Uterus (tissue), 2 donors: ENCODE measurements at regions not wholly inside any gene's neighbourhood (a gene's known extent, or its start where the extent isn't known, plus 50 kb on each side); places are given as distances from the start of the nearest gene placed in this dataset.

ENCODE experiments used
- POLR2A ChIP-seq, 2 donors: fragments of 450-650 bp; IDR thresholded peaks; one replicate each; pipeline ENCODE4 v1.6.1; 2016; ENCODE audit warnings: antibody characterized with exemption in 2 of 2, mild to moderate bottlenecking in 1 of 2, moderate library complexity in 1 of 2
- TF ChIP-seq, protein P1 (sequence below), 4 experiments: fragments of 200-600 bp in 2 of 4; fragments of 450-650 bp in 2 of 4; sonication (generic) in 2 of 4; IDR thresholded peaks; one replicate each; pipeline ENCODE4 v1.5.1; 2016 to 2019; ENCODE audit warnings: antibody characterized with exemption in 4 of 4, mild to moderate bottlenecking in 2 of 4, moderate library complexity in 1 of 4

DNA sequence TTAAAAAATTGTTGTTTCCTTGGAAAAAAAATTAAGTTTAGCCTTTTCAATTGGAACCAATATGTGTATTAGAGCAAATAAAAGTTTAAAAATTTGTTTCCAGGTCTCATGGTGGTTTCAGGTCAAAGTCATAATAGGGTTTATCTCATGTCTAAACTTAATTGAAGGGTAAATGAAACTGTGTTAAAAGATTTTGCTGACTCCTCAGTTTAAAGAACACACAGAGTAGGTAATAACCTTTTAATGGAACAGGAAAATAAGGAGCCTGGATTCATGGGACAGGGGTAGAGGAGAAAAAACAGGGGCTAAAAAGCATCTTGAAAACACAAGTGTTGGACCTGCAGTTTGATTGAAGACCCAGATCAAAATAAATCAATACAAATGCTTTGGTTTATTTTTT is 190.6 kb downstream of the MFSD1 start:
- TF ChIP-seq POLR2A (IDR thresholded peaks at IDR 0.05) = no peak
- TF ChIP-seq, protein P1, sequence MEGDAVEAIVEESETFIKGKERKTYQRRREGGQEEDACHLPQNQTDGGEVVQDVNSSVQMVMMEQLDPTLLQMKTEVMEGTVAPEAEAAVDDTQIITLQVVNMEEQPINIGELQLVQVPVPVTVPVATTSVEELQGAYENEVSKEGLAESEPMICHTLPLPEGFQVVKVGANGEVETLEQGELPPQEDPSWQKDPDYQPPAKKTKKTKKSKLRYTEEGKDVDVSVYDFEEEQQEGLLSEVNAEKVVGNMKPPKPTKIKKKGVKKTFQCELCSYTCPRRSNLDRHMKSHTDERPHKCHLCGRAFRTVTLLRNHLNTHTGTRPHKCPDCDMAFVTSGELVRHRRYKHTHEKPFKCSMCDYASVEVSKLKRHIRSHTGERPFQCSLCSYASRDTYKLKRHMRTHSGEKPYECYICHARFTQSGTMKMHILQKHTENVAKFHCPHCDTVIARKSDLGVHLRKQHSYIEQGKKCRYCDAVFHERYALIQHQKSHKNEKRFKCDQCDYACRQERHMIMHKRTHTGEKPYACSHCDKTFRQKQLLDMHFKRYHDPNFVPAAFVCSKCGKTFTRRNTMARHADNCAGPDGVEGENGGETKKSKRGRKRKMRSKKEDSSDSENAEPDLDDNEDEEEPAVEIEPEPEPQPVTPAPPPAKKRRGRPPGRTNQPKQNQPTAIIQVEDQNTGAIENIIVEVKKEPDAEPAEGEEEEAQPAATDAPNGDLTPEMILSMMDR (IDR thresholded peaks at IDR 0.05) = no peak
